CD14-positive monocyte (primary cell): ENCODE measurements at regions not wholly inside any gene's neighbourhood (a gene's known extent, or its start where the extent isn't known, plus 50 kb on each side); places are given as distances from the start of the nearest gene placed in this dataset.
A peak's percentile ranks its signal among the peaks of the same experiment; 100 is the strongest.

Experiments
- DNase-seq, 3 donors: peaks; one replicate each; pipeline ENCODE4 v3.0.0-alpha.2; 2011 to 2022
- H2AFZ ChIP-seq: 2 replicates; pipeline ENCODE4 v1.6.0; 2012; ENCODE audit warnings: mild to moderate bottlenecking, low read depth, low read length, inconsistent platforms; ENCODE audit not compliant: insufficient read depth, poor library complexity, severe bottlenecking
- H3K27ac ChIP-seq, 2 donors: 1 replicate in 1 of 2; 2 replicates in 1 of 2; pipeline ENCODE4 v1.5.1; 2012 to 2013; ENCODE audit warnings: low read length in 2 of 2, control low read depth in 1 of 2, inconsistent platforms in 1 of 2, low read depth in 1 of 2, mild to moderate bottlenecking in 1 of 2
- H3K27me3 ChIP-seq, 2 donors: one replicate each; pipeline versions ENCODE4 v1.6.0 to v1.6.1; 2011 to 2013; ENCODE audit warnings: low read length in 2 of 2; ENCODE audit not compliant: control insufficient read depth in 2 of 2, insufficient read depth in 2 of 2
- H3K36me3 ChIP-seq, 2 donors: replicated peaks in 1 of 2; 1 replicate in 1 of 2; 2 replicates in 1 of 2; pipeline versions ENCODE4 v1.5.1 to v1.6.1; 2012 to 2013; ENCODE audit warnings: low read length in 2 of 2, control low read depth in 1 of 2, inconsistent platforms in 1 of 2, mild to moderate bottlenecking in 1 of 2; ENCODE audit not compliant: insufficient read depth in 2 of 2, control insufficient read depth in 1 of 2
- H3K4me1 ChIP-seq, 2 donors: 1 replicate in 1 of 2; 2 replicates in 1 of 2; pipeline versions ENCODE4 v1.5.1 to v1.6.1; 2012 to 2013; ENCODE audit warnings: low read length in 2 of 2, control low read depth in 1 of 2, inconsistent platforms in 1 of 2, mild to moderate bottlenecking in 1 of 2, moderate library complexity in 1 of 2; ENCODE audit not compliant: insufficient read depth in 2 of 2, control insufficient read depth in 1 of 2
- H3K4me2 ChIP-seq: replicated peaks from 2 replicates; pipeline ENCODE3; 2012; ENCODE audit warnings: low read length, moderate library complexity, mild to moderate bottlenecking; ENCODE audit not compliant: poor library complexity, severe bottlenecking; ENCODE audit errors: extremely low read depth
- H3K4me3 ChIP-seq, 3 experiments: fragments of 200-600 bp in 1 of 3; sonication (generic) in 1 of 3; replicated peaks in 1 of 3; 1 replicate in 2 of 3; 2 replicates in 1 of 3; pipeline ENCODE4 v1.5.1; 2011 to 2013; ENCODE audit warnings: low read length in 3 of 3, mild to moderate bottlenecking in 3 of 3, control low read depth in 2 of 3, low read depth in 2 of 3, inconsistent platforms in 1 of 3, moderate library complexity in 1 of 3
- H3K79me2 ChIP-seq: 2 replicates; pipeline ENCODE4 v1.6.0; 2012; ENCODE audit warnings: mild to moderate bottlenecking, control low read depth, inconsistent platforms, low read length, moderate library complexity; ENCODE audit not compliant: insufficient read depth
- H3K9ac ChIP-seq: 2 replicates; pipeline ENCODE4 v1.6.0; 2017; ENCODE audit warnings: low read length, mild to moderate bottlenecking; ENCODE audit not compliant: insufficient read depth, poor library complexity, severe bottlenecking
- H3K9me3 ChIP-seq, 2 donors: replicated peaks in 1 of 2; 1 replicate in 1 of 2; 2 replicates in 1 of 2; pipeline versions ENCODE4 v1.5.1 to v1.6.1; 2012 to 2013; ENCODE audit warnings: low read length in 2 of 2, control low read depth in 1 of 2; ENCODE audit not compliant: control insufficient read depth in 1 of 2, insufficient read depth in 1 of 2
- H4K20me1 ChIP-seq: 2 replicates; pipeline ENCODE4 v1.6.0; 2012; ENCODE audit warnings: mild to moderate bottlenecking, low read length, control low read depth, moderate library complexity; ENCODE audit not compliant: insufficient read depth
- H3K27ac Mint-ChIP-seq, 7 donors: one replicate each; pipeline ENCODE4 v1.8.0; 2020; ENCODE audit warnings: mild to moderate bottlenecking in 7 of 7, mixed read lengths in 7 of 7, moderate library complexity in 6 of 7, inconsistent platforms in 2 of 7
- H3K27me3 Mint-ChIP-seq, 3 donors: one replicate each; pipeline ENCODE4 v1.8.0; 2021 to 2022; ENCODE audit warnings: low read depth in 3 of 3, mild to moderate bottlenecking in 3 of 3, mixed read lengths in 3 of 3, moderate library complexity in 3 of 3, inconsistent platforms in 1 of 3
- H3K36me3 Mint-ChIP-seq, 2 donors: one replicate each; pipeline ENCODE4 v1.8.0; 2020; ENCODE audit warnings: mixed read lengths in 2 of 2, inconsistent platforms in 1 of 2, mild to moderate bottlenecking in 1 of 2
- H3K4me1 Mint-ChIP-seq: one replicate; pipeline ENCODE4 v1.8.0; 2020; ENCODE audit warnings: mild to moderate bottlenecking, mixed read lengths
- H3K4me3 Mint-ChIP-seq, 2 donors: one replicate each; pipeline ENCODE4 v1.8.0; 2020; ENCODE audit warnings: mild to moderate bottlenecking in 2 of 2, mixed read lengths in 2 of 2, moderate library complexity in 1 of 2
- H3K9me3 Mint-ChIP-seq, 7 donors: one replicate each; pipeline ENCODE4 v1.8.0; 2020 to 2022; ENCODE audit warnings: mixed read lengths in 7 of 7, mild to moderate bottlenecking in 6 of 7, moderate library complexity in 6 of 7, inconsistent platforms in 2 of 7
- WGBS: methylation state at CpG from one replicate; pipeline ENCODE4 v1.1.5; 2013; ENCODE audit warnings: missing lambda C conversion rate; ENCODE audit not compliant: insufficient coverage; 5-methylcytosine and 5-hydroxymethylcytosine counted together
- intact Hi-C, 2 donors: fragments of 100-400 bp; cut with micrococcal nuclease; formaldehyde crosslinking; loops; one replicate each; pipeline versions ENCODE4 v1.15.0 to v1.15.1; 2023
- TF ChIP-seq, protein P1 (sequence below): fragments of 200-600 bp; IDR thresholded peaks from one replicate; pipeline ENCODE4 v1.8.0; 2022; ENCODE audit warnings: antibody characterized with exemption, mild to moderate bottlenecking

DNA sequence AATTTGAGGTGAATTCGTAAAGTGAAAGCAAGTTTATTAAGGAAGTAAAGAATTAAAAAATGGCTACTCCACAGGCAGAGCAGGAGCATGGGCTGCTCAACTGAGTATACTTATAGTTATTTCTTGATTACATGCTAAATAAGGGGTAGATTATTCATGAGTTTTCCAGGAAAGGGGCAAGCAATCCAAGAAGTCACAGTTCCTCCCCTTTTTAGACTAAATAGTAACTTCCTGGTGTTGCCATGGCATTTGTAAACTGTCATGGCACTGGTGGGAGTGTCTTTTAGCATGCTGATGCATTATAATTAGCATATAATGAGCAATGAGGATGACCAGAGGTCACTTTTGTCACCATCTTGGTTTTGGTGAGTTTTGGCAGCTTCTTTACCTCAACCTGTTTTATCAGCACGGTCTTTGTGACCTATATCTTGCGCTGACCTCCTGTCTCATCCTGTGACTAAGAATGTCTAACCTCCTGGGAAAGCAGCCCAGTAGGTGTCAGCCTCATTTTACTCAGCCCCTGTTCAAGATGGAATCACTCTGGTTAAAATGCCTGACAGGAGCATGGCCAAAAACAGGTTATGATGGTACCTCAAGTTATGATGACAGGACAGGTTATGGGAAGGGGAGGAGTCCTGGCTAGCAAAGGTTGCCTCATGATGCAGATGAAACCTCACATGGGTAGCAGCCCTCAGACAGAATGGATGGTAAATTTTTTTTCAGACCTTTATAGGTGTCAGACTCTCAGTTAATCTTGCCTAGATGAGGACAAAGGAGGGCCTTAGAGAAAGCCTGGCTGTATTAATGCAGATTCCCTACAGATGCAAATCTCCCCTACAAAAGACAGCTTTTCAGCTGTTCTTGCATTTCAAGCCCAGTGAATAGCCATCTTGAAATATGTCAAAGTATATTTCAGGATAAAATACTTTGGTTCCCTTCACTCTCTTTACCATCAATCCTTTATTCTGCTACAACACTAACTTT, 49.7 kb downstream of the SIPA1L2 start:
- no peak overlapping the region for H3K27ac ChIP-seq
- no peaks in the 10 kb centered on the region for H4K20me1 ChIP-seq
- WGBS: 86% methylated on average over 3 of the region's 3 CpGs
- no peaks in the 10 kb centered on the region for H3K79me2 ChIP-seq
- TF ChIP-seq, protein P1, sequence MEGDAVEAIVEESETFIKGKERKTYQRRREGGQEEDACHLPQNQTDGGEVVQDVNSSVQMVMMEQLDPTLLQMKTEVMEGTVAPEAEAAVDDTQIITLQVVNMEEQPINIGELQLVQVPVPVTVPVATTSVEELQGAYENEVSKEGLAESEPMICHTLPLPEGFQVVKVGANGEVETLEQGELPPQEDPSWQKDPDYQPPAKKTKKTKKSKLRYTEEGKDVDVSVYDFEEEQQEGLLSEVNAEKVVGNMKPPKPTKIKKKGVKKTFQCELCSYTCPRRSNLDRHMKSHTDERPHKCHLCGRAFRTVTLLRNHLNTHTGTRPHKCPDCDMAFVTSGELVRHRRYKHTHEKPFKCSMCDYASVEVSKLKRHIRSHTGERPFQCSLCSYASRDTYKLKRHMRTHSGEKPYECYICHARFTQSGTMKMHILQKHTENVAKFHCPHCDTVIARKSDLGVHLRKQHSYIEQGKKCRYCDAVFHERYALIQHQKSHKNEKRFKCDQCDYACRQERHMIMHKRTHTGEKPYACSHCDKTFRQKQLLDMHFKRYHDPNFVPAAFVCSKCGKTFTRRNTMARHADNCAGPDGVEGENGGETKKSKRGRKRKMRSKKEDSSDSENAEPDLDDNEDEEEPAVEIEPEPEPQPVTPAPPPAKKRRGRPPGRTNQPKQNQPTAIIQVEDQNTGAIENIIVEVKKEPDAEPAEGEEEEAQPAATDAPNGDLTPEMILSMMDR: no peak
- H3K9me3 Mint-ChIP-seq: peaks cover 0 to 2% (median 0%) of the 10 kb centered on the region in 7 donors
- H3K27me3 ChIP-seq: no peaks in the 10 kb centered on the region
- peaks cover 31% of the 10 kb centered on the region for H3K4me1 Mint-ChIP-seq
- H3K4me2 ChIP-seq: no peak overlapping the region
- H3K4me3 ChIP-seq: no peak overlapping the region
- H3K27me3 Mint-ChIP-seq: peaks cover 0 to 2% (median 0%) of the 10 kb centered on the region in 3 donors
- H3K4me3 Mint-ChIP-seq: no peak overlapping the region
- no peaks in the 10 kb centered on the region for H3K36me3 ChIP-seq
- no peaks in the 10 kb centered on the region for H3K9me3 ChIP-seq
- H3K27ac Mint-ChIP-seq: peak overlapping the region in 4 of 7 donors; percentile 2 to 75 (median 28)
- H3K36me3 Mint-ChIP-seq: no peaks in the 10 kb centered on the region
- no peak overlapping the region for H2AFZ ChIP-seq
- intact Hi-C loops: loop anchor here in 1 of 2 donors (10.0 kb wide), 1 partner anchor 45 kb away; no protein-coding TSS in a partner anchor
- peak in 1 of 3 donors; percentile 3 for DNase-seq
- no peak overlapping the region for H3K9ac ChIP-seq
- H3K4me1 ChIP-seq: peaks cover 19 to 26% of the 10 kb centered on the region in 2 donors

DNA sequence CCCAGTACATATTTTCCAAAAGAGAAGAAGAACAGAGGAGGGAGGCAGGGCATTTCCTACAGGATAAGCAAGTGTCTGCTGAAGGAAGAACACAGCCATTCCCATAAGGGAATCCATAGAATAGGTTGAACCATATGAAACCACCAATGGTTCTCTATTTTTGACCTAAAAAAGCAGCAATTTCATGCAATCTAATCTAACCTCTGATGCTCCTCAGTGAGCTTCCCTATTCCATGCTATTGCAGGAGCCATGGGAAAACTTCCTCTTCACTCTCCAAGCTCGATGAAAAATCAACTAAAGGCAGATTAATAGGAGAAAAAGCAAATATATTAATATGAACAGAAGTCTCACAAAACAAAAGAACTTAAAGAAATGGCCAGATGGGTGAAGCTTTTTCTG, 50.5 kb downstream of the SIPA1L2 start:
- DNase-seq: peak in 1 of 3 donors; percentile 32
- H3K4me3 Mint-ChIP-seq: peak overlapping the region in 1 of 2 donors; percentile 4
- H3K9me3 ChIP-seq: no peaks in the 10 kb centered on the region
- H2AFZ ChIP-seq: no peak overlapping the region
- peak overlapping the region in 1 of 2 donors; percentile 3 for H3K27ac ChIP-seq
- H3K36me3 Mint-ChIP-seq: no peaks in the 10 kb centered on the region
- intact Hi-C loops: loop anchor here in 1 of 2 donors (10.0 kb wide), 1 partner anchor 45 kb away; no protein-coding TSS in a partner anchor
- WGBS: no CpG with 5 or more reads among the region's 1 CpG
- H4K20me1 ChIP-seq: no peaks in the 10 kb centered on the region
- TF ChIP-seq, protein P1: no peak
- no peaks in the 10 kb centered on the region for H3K27me3 ChIP-seq
- no peaks in the 10 kb centered on the region for H3K79me2 ChIP-seq
- H3K9ac ChIP-seq: no peak overlapping the region
- peaks cover 0 to 2% (median 0%) of the 10 kb centered on the region in 7 donors for H3K9me3 Mint-ChIP-seq
- H3K27me3 Mint-ChIP-seq: peaks cover 0 to 2% (median 0%) of the 10 kb centered on the region in 3 donors
- no peak overlapping the region for H3K4me2 ChIP-seq
- H3K4me3 ChIP-seq: no peak overlapping the region
- H3K27ac Mint-ChIP-seq: peak overlapping the region in 4 of 7 donors; percentile 2 to 75 (median 36)
- peaks cover 19 to 26% of the 10 kb centered on the region in 2 donors for H3K4me1 ChIP-seq
- no peaks in the 10 kb centered on the region for H3K36me3 ChIP-seq
- H3K4me1 Mint-ChIP-seq: peaks cover 31% of the 10 kb centered on the region
